ENCODE measurements at regions not wholly inside any gene's neighbourhood (a gene's known extent, or its start where the extent isn't known, plus 50 kb on each side); places are given as distances from the start of the nearest gene placed in this dataset.

- no peak for TF ChIP-seq CTCF (conservative IDR thresholded peaks at IDR 0.05; ENCODE audit: low read depth, low read length)
- H3K4me3 ChIP-seq (ENCODE audit: low read length), result no peak overlapping the region
- no peak for DNase-seq (ENCODE audit: low read depth)
These were observed 155.0 kb upstream of the GPR149 start for GRCh38 chr3:154584974-154585373.

- H3K4me3 ChIP-seq (ENCODE audit: low read length), result no peak overlapping the region
- no peak for DNase-seq (ENCODE audit: low read depth)
- TF ChIP-seq CTCF (conservative IDR thresholded peaks at IDR 0.05; ENCODE audit: low read depth, low read length), result no peak
These were observed 154.1 kb upstream of the GPR149 start for GRCh38 chr3:154584041-154584440.

GRCh38 chr3:154583086-154583634, 153.2 kb upstream of the GPR149 start:
- TF ChIP-seq CTCF (conservative IDR thresholded peaks at IDR 0.05; ENCODE audit: low read depth, low read length), result no peak
- DNase-seq (ENCODE audit: low read depth), result no peak
- H3K4me3 ChIP-seq (ENCODE audit: low read length), result no peak overlapping the region

GRCh38 chr3:154582501-154582900, 152.5 kb upstream of the GPR149 start:
- H3K4me3 ChIP-seq (ENCODE audit: low read length), result no peak overlapping the region
- DNase-seq (ENCODE audit: low read depth), result no peak
- no peak for TF ChIP-seq CTCF (conservative IDR thresholded peaks at IDR 0.05; ENCODE audit: low read depth, low read length)

- H3K4me3 ChIP-seq (ENCODE audit: low read length), result no peak overlapping the region
- TF ChIP-seq CTCF (conservative IDR thresholded peaks at IDR 0.05; ENCODE audit: low read depth, low read length), result no peak
- DNase-seq (ENCODE audit: low read depth), result peak; percentile 17
These were observed 141.7 kb upstream of the GPR149 start for GRCh38 chr3:154571553-154572226.

GRCh38 chr3:154568064-154568463, 138.1 kb upstream of the GPR149 start:
- TF ChIP-seq CTCF (conservative IDR thresholded peaks at IDR 0.05; ENCODE audit: low read depth, low read length), result no peak
- no peak overlapping the region for H3K4me3 ChIP-seq (ENCODE audit: low read length)
- DNase-seq (ENCODE audit: low read depth), result no peak

GRCh38 chr3:154559623-154560022, 129.6 kb upstream of the GPR149 start:
- no peak for TF ChIP-seq CTCF (conservative IDR thresholded peaks at IDR 0.05; ENCODE audit: low read depth, low read length)
- no peak for DNase-seq (ENCODE audit: low read depth)

More at GRCh38 chr3:154559623-154560022, 129.6 kb upstream of the GPR149 start:
- no peak overlapping the region for H3K4me3 ChIP-seq (ENCODE audit: low read length)
